ENCODE measurements at regions not wholly inside any gene's neighbourhood (a gene's known extent, or its start where the extent isn't known, plus 50 kb on each side); places are given as distances from the start of the nearest gene placed in this dataset.
A peak's percentile ranks its signal among the peaks of the same experiment; 100 is the strongest.

- H3K4me2 ChIP-seq (ENCODE audit: low read length) = no peak overlapping the region
- H4K20me1 ChIP-seq (ENCODE audit: insufficient read depth, low read length) = no peaks in the 10 kb centered on the region
- TF ChIP-seq EZH2phosphoT487 (IDR thresholded peaks at IDR 0.05; ENCODE audit: low read depth) (no peak), CTCF (IDR thresholded peaks at IDR 0.05; ENCODE audit: low read depth, low read length) (no peak)
- H3K27ac ChIP-seq (ENCODE audit: low read length) = no peak overlapping the region
- no peaks in the 10 kb centered on the region for H3K27me3 ChIP-seq (ENCODE audit: low read depth, low read length)
- H3K4me3 ChIP-seq (ENCODE audit: low read length) = no peak overlapping the region
- no peaks in the 10 kb centered on the region for H3K4me1 ChIP-seq (ENCODE audit: low read length)
- no peaks in the 10 kb centered on the region for H3K79me2 ChIP-seq (ENCODE audit: low read length)
- H3K36me3 ChIP-seq (replicated peaks; ENCODE audit: low read depth, low read length) = no peaks in the 10 kb centered on the region
- no peak overlapping the region for H3K9ac ChIP-seq (ENCODE audit: low read length)
- H3K9me3 ChIP-seq (ENCODE audit: insufficient read depth, low read length) = no peaks in the 10 kb centered on the region
- no peak overlapping the region for H2AFZ ChIP-seq (ENCODE audit: low read depth, low read length)
These were observed 1965.9 kb downstream of the TP53TG3F start for GRCh38 chr16:35425270-35425669.

- TF ChIP-seq EZH2phosphoT487 (IDR thresholded peaks at IDR 0.05; ENCODE audit: low read depth) (no peak), CTCF (IDR thresholded peaks at IDR 0.05; ENCODE audit: low read depth, low read length) (peak; percentile 77)
- Histone ChIP-seq H3K4me1 (ENCODE audit: low read length) (no peaks in the 10 kb centered on the region), H3K9ac (ENCODE audit: low read length) (no peak overlapping the region), H3K36me3 (replicated peaks; ENCODE audit: low read depth, low read length) (no peaks in the 10 kb centered on the region), H3K79me2 (ENCODE audit: low read length) (no peaks in the 10 kb centered on the region), H4K20me1 (ENCODE audit: insufficient read depth, low read length) (no peaks in the 10 kb centered on the region), H3K4me3 (ENCODE audit: low read length) (no peak overlapping the region), H3K9me3 (ENCODE audit: insufficient read depth, low read length) (no peaks in the 10 kb centered on the region), H3K27ac (ENCODE audit: low read length) (no peak overlapping the region), H2AFZ (ENCODE audit: low read depth, low read length) (no peak overlapping the region), H3K27me3 (ENCODE audit: low read depth, low read length) (no peaks in the 10 kb centered on the region), H3K4me2 (ENCODE audit: low read length) (no peak overlapping the region)
These were observed 1972.6 kb downstream of the TP53TG3F start for GRCh38 chr16:35431829-35432663.

- H3K4me2 ChIP-seq (ENCODE audit: low read length) = no peak overlapping the region
- H3K4me3 ChIP-seq (ENCODE audit: low read length) = no peak overlapping the region
- no peaks in the 10 kb centered on the region for H4K20me1 ChIP-seq (ENCODE audit: insufficient read depth, low read length)
- no peaks in the 10 kb centered on the region for H3K27me3 ChIP-seq (ENCODE audit: low read depth, low read length)
- TF ChIP-seq EZH2phosphoT487 (IDR thresholded peaks at IDR 0.05; ENCODE audit: low read depth) (no peak), CTCF (IDR thresholded peaks at IDR 0.05; ENCODE audit: low read depth, low read length) (no peak)
- 0 out of 2 replicates have a peak, but pooled peaks cover 7% of the 10 kb centered on the region for H3K9me3 ChIP-seq (ENCODE audit: insufficient read depth, low read length)
- H3K27ac ChIP-seq (ENCODE audit: low read length) = no peak overlapping the region
- H3K36me3 ChIP-seq (replicated peaks; ENCODE audit: low read depth, low read length) = no peaks in the 10 kb centered on the region
- no peak overlapping the region for H2AFZ ChIP-seq (ENCODE audit: low read depth, low read length)
- H3K4me1 ChIP-seq (ENCODE audit: low read length) = no peaks in the 10 kb centered on the region
- H3K9ac ChIP-seq (ENCODE audit: low read length) = no peak overlapping the region
- H3K79me2 ChIP-seq (ENCODE audit: low read length) = no peaks in the 10 kb centered on the region
These were observed 1981.5 kb downstream of the TP53TG3F start for GRCh38 chr16:35440875-35441274.

- Histone ChIP-seq H3K4me3 (ENCODE audit: low read length) (no peak overlapping the region), H3K27me3 (ENCODE audit: low read depth, low read length) (no peaks in the 10 kb centered on the region), H3K27ac (ENCODE audit: low read length) (no peak overlapping the region), H2AFZ (ENCODE audit: low read depth, low read length) (no peak overlapping the region), H4K20me1 (ENCODE audit: insufficient read depth, low read length) (no peaks in the 10 kb centered on the region), H3K4me2 (ENCODE audit: low read length) (no peak overlapping the region), H3K79me2 (ENCODE audit: low read length) (no peaks in the 10 kb centered on the region), H3K9ac (ENCODE audit: low read length) (no peak overlapping the region), H3K4me1 (ENCODE audit: low read length) (no peaks in the 10 kb centered on the region), H3K36me3 (replicated peaks; ENCODE audit: low read depth, low read length) (no peaks in the 10 kb centered on the region), H3K9me3 (ENCODE audit: insufficient read depth, low read length) (peaks cover 29% of the 10 kb centered on the region; the same call in 1 of the 2 replicates)
- TF ChIP-seq EZH2phosphoT487 (IDR thresholded peaks at IDR 0.05; ENCODE audit: low read depth) = no peak
- TF ChIP-seq CTCF (IDR thresholded peaks at IDR 0.05; ENCODE audit: low read depth, low read length) = no peak
These were observed 1987.7 kb downstream of the TP53TG3F start for GRCh38 chr16:35447010-35447558.

All from OCI-LY3 (cell line).